PC-3 (cell line): ENCODE measurements at regions not wholly inside any gene's neighbourhood (a gene's known extent, or its start where the extent isn't known, plus 50 kb on each side); places are given as distances from the start of the nearest gene placed in this dataset.

ENCODE experiments used
- ATAC-seq: fragments of 200-7000 bp; cut with Tn5 transposase; 2 replicates; pipeline ENCODE4 v1.9.1; 2020; ENCODE audit warnings: mild to moderate bottlenecking, moderate library complexity
- BruUV-seq: library from RNA; stranded (reverse); fragments of 400-500 nt; replicated peaks from 2 replicates; lab custom pipeline; 2021; lab: Mats Ljungman, UMichigan
- CTCF ChIA-PET: fragments of 300-600 bp; sonication (Branson Sonifier 250); formaldehyde crosslinking; loops from one replicate; lab custom pipeline; 2022; ENCODE audit warnings: antibody characterized with exemption; lab: Charles Lee
- POLR2A ChIA-PET: fragments of 300-600 bp; sonication (Branson Sonifier 250); formaldehyde crosslinking; loops from one replicate; lab custom pipeline; 2022; ENCODE audit warnings: antibody characterized with exemption; ENCODE audit not compliant: unreplicated experiment; lab: Charles Lee
- DNase-seq: peaks from one replicate; pipeline ENCODE4 v3.0.0-alpha.2; 2015
- H2AFZ ChIP-seq: fragments of 300-600 bp; sonication (generic); 2 replicates; pipeline ENCODE4 v1.6.0; 2016; ENCODE audit warnings: antibody characterized with exemption, low read length
- H3F3A ChIP-seq: fragments of 300-600 bp; sonication (generic); one replicate; pipeline ENCODE4 v1.6.0; 2017; ENCODE audit warnings: antibody characterized with exemption, low read length, control low read depth, mild to moderate bottlenecking; ENCODE audit not compliant: unreplicated experiment
- H3K27ac ChIP-seq: fragments of 300-600 bp; sonication (generic); 2 replicates; pipeline ENCODE4 v1.5.1; 2016; ENCODE audit warnings: mild to moderate bottlenecking, low read length
- H3K27me3 ChIP-seq: fragments of 300-600 bp; sonication (generic); 2 replicates; pipeline ENCODE4 v1.6.1; 2016; ENCODE audit warnings: low read length, mixed read lengths
- H3K36me3 ChIP-seq: fragments of 300-600 bp; sonication (generic); 2 replicates; pipeline ENCODE4 v1.6.1; 2016; ENCODE audit warnings: low read depth, mixed run types, low read length, mixed read lengths
- H3K4me1 ChIP-seq: fragments of 300-600 bp; sonication (generic); 2 replicates; pipeline ENCODE4 v1.5.1; 2016; ENCODE audit warnings: low read length; ENCODE audit not compliant: insufficient read depth
- H3K4me2 ChIP-seq: fragments of 300-600 bp; sonication (generic); 2 replicates; pipeline ENCODE4 v1.6.0; 2016; ENCODE audit warnings: low read length
- H3K4me3 ChIP-seq: fragments of 300-600 bp; sonication (generic); 2 replicates; pipeline ENCODE4 v1.5.1; 2016; ENCODE audit warnings: mild to moderate bottlenecking, low read length, mixed read lengths
- H3K79me2 ChIP-seq: fragments of 300-600 bp; sonication (generic); 2 replicates; pipeline ENCODE4 v1.6.1; 2017; ENCODE audit warnings: low read length, mixed read lengths
- H3K9ac ChIP-seq: fragments of 300-600 bp; sonication (generic); 2 replicates; pipeline ENCODE4 v1.6.0; 2016; ENCODE audit warnings: mild to moderate bottlenecking, low read length
- H3K9me2 ChIP-seq: fragments of 300-600 bp; sonication (generic); replicated peaks from 2 replicates; pipeline ENCODE4 v1.6.1; 2016; ENCODE audit warnings: mixed run types, low read length, mixed read lengths
- H3K9me3 ChIP-seq: fragments of 300-600 bp; sonication (generic); 2 replicates; pipeline ENCODE4 v1.6.1; 2016; ENCODE audit warnings: low read length, mixed read lengths
- H4K20me1 ChIP-seq: fragments of 300-600 bp; sonication (generic); 2 replicates; pipeline ENCODE4 v1.6.1; 2016; ENCODE audit warnings: low read length, mixed read lengths
- CTCF ChIP-seq: fragments of 300-600 bp; sonication (generic); conservative IDR thresholded peaks from 2 replicates; pipeline ENCODE4 v1.5.1; 2017; ENCODE audit warnings: antibody characterized with exemption, low read depth, mild to moderate bottlenecking, low read length
- EZH2 ChIP-seq: fragments of 300-600 bp; sonication (generic); IDR thresholded peaks from one replicate; pipeline ENCODE4 v1.6.1; 2017; ENCODE audit warnings: antibody characterized with exemption, mild to moderate bottlenecking, low read length; ENCODE audit not compliant: unreplicated experiment
- EZH2phosphoT487 ChIP-seq: fragments of 300-600 bp; sonication (generic); IDR thresholded peaks from 2 replicates; pipeline ENCODE4 v1.6.1; 2018; ENCODE audit warnings: mild to moderate bottlenecking, antibody characterized with exemption, low read length, borderline replicate concordance
- intact Hi-C: fragments of 100-400 bp; cut with micrococcal nuclease; formaldehyde crosslinking; loops from 2 replicates; pipeline ENCODE4 v1.9.0; 2023

- Histone ChIP-seq H3K9me3 (no peaks in the 10 kb centered on the region), H3F3A (no peaks in the 10 kb centered on the region), H3K4me3 (no peak overlapping the region), H3K9me2 (no peaks in the 10 kb centered on the region), H4K20me1 (no peaks in the 10 kb centered on the region), H3K4me2 (no peak overlapping the region), H2AFZ (no peak overlapping the region), H3K4me1 (no peaks in the 10 kb centered on the region), H3K27ac (no peak overlapping the region), H3K36me3 (no peaks in the 10 kb centered on the region), H3K79me2 (no peaks in the 10 kb centered on the region), H3K9ac (no peak overlapping the region), H3K27me3 (peaks cover 71% of the 10 kb centered on the region)
- DNase-seq (no peak), ATAC-seq (no peak)
- no peak for TF ChIP-seq EZH2
- no peak for TF ChIP-seq EZH2phosphoT487
- no peak for TF ChIP-seq CTCF
- intact Hi-C loops: no loop called here
- CTCF ChIA-PET: no interaction called here
- BruUV-seq: no TSS peak
- POLR2A ChIA-PET: no interaction called here
Observed at GRCh38 chr1:229105109-229105508, 165.8 kb upstream of the RAB4A start.

GRCh38 chr1:229105822-229106525 is 164.9 kb upstream of the RAB4A start:
- Histone ChIP-seq H3K27ac (no peak overlapping the region), H3K79me2 (no peaks in the 10 kb centered on the region), H4K20me1 (no peaks in the 10 kb centered on the region), H3K4me3 (no peak overlapping the region), H3K36me3 (no peaks in the 10 kb centered on the region), H3K9ac (no peak overlapping the region), H3K9me2 (no peaks in the 10 kb centered on the region), H3K4me2 (no peak overlapping the region), H3K27me3 (peaks cover 71% of the 10 kb centered on the region), H3K9me3 (no peaks in the 10 kb centered on the region), H3F3A (no peaks in the 10 kb centered on the region), H2AFZ (no peak overlapping the region), H3K4me1 (no peaks in the 10 kb centered on the region)
- ChIA-PET CTCF (no interaction called here), POLR2A (no interaction called here)
- no TSS peak for BruUV-seq
- no peak for ATAC-seq
- TF ChIP-seq CTCF (no peak), EZH2phosphoT487 (no peak), EZH2 (no peak)
- no peak for DNase-seq
- intact Hi-C loops: no loop called here

- Histone ChIP-seq H3K27me3 (peaks cover 64% of the 10 kb centered on the region), H3K4me1 (no peaks in the 10 kb centered on the region), H2AFZ (no peak overlapping the region), H3K9me3 (no peaks in the 10 kb centered on the region), H3K4me2 (no peak overlapping the region), H3K4me3 (no peak overlapping the region), H3K79me2 (no peaks in the 10 kb centered on the region), H4K20me1 (no peaks in the 10 kb centered on the region), H3K36me3 (no peaks in the 10 kb centered on the region), H3K27ac (no peak overlapping the region), H3K9me2 (no peaks in the 10 kb centered on the region), H3K9ac (no peak overlapping the region), H3F3A (no peaks in the 10 kb centered on the region)
- no peak for TF ChIP-seq CTCF
- intact Hi-C loops: no loop called here
- ChIA-PET POLR2A (no interaction called here), CTCF (no interaction called here)
- DNase-seq: no peak
- ATAC-seq: no peak
- no TSS peak for BruUV-seq
Observed at GRCh38 chr1:229106526-229107125, 164.3 kb upstream of the RAB4A start.
